Panc1 (cell line): ENCODE measurements at regions not wholly inside any gene's neighbourhood (a gene's known extent, or its start where the extent isn't known, plus 50 kb on each side); places are given as distances from the start of the nearest gene placed in this dataset.

Experiments
- ATAC-seq: fragments of 200-7000 bp; cut with Tn5 transposase; 2 replicates; pipeline ENCODE4 v1.9.1; 2020; ENCODE audit warnings: mild to moderate bottlenecking, moderate library complexity
- BruUV-seq: library from RNA; stranded (reverse); fragments of 400-500 nt; replicated peaks from 2 replicates; lab custom pipeline; 2021; lab: Mats Ljungman, UMichigan
- CTCF ChIA-PET: fragments of 300-600 bp; sonication (Branson Sonifier 250); formaldehyde crosslinking; loops from one replicate; lab custom pipeline; 2022; ENCODE audit warnings: antibody characterized with exemption; lab: Charles Lee
- POLR2A ChIA-PET: fragments of 300-600 bp; sonication (Branson Sonifier 250); formaldehyde crosslinking; loops from one replicate; lab custom pipeline; 2022; ENCODE audit warnings: antibody characterized with exemption; lab: Charles Lee
- DNase-seq: peaks from one replicate; pipeline ENCODE4 v3.0.0-alpha.2; 2010; ENCODE audit warnings: low read depth, low spot score
- H3K27ac ChIP-seq: 2 replicates; pipeline ENCODE4 v1.5.1; 2011; ENCODE audit warnings: mild to moderate bottlenecking, low read length, inconsistent platforms
- H3K27me3 ChIP-seq: fragments of 200-500 bp; sonication (Bioruptor generic); 2 replicates; pipeline ENCODE4 v1.6.0; 2014; ENCODE audit warnings: low read length, inconsistent platforms; ENCODE audit not compliant: control insufficient read depth, insufficient read depth
- H3K36me3 ChIP-seq: fragments of 200-500 bp; sonication (Bioruptor generic); 2 replicates; pipeline ENCODE4 v1.5.1; 2014; ENCODE audit warnings: inconsistent platforms, mild to moderate bottlenecking, low read length, moderate library complexity; ENCODE audit not compliant: control insufficient read depth, insufficient read depth
- H3K4me1 ChIP-seq: 2 replicates; pipeline ENCODE4 v1.5.1; 2011; ENCODE audit warnings: inconsistent platforms, mild to moderate bottlenecking, low read length, moderate library complexity; ENCODE audit not compliant: control insufficient read depth, insufficient read depth
- H3K4me3 ChIP-seq, 2 experiments: 2 replicates each; pipeline ENCODE4 v1.5.1; 2011 to 2012; ENCODE audit warnings: low read depth in 2 of 2, low read length in 2 of 2, mild to moderate bottlenecking in 2 of 2, inconsistent platforms in 1 of 2, moderate library complexity in 1 of 2
- H3K9me3 ChIP-seq: fragments of 200-500 bp; sonication (Bioruptor generic); 2 replicates; pipeline ENCODE4 v1.5.1; 2014; ENCODE audit warnings: low read depth, mild to moderate bottlenecking, inconsistent platforms, low read length, moderate library complexity; ENCODE audit not compliant: control insufficient read depth, insufficient read depth
- POLR2AphosphoS5 ChIP-seq: IDR thresholded peaks from 2 replicates; pipeline ENCODE4 v1.6.1; 2012; ENCODE audit warnings: mild to moderate bottlenecking, low read depth, low read length, moderate library complexity
- SIN3A ChIP-seq: IDR thresholded peaks from 2 replicates; pipeline ENCODE4 v1.6.1; 2012; ENCODE audit warnings: low read depth, mild to moderate bottlenecking, low read length, moderate library complexity, borderline replicate concordance; ENCODE audit not compliant: insufficient read depth
- TCF7L2 ChIP-seq: IDR thresholded peaks from 2 replicates; pipeline ENCODE4 v1.6.1; 2011; ENCODE audit warnings: mild to moderate bottlenecking, low read depth, low read length, inconsistent platforms
- in situ Hi-C: cut with HindIII; loops from 2 replicates; pipeline ENCODE4 v1.10.0; 2016; ENCODE audit warnings: low sequenced_read_pairs, low pct_unique_long_range_greater_than_20kb
- intact Hi-C: fragments of 100-400 bp; cut with micrococcal nuclease; formaldehyde crosslinking; loops from one replicate; pipeline ENCODE4 v1.10.0; 2022; ENCODE audit not compliant: unreplicated experiment
- TF ChIP-seq, protein P1 (sequence below): fragments of 450-650 bp; IDR thresholded peaks from 2 replicates; pipeline ENCODE4 v1.5.1; 2017; ENCODE audit warnings: mild to moderate bottlenecking
- TF ChIP-seq, protein P2 (sequence below), 2 experiments: IDR thresholded peaks; 2 replicates each; pipeline ENCODE4 v1.6.1; 2011 to 2012; ENCODE audit warnings: low read depth in 2 of 2, control low read depth in 1 of 2, low read length in 1 of 2, mild to moderate bottlenecking in 1 of 2, moderate library complexity in 1 of 2; ENCODE audit not compliant: insufficient read depth in 1 of 2

DNA sequence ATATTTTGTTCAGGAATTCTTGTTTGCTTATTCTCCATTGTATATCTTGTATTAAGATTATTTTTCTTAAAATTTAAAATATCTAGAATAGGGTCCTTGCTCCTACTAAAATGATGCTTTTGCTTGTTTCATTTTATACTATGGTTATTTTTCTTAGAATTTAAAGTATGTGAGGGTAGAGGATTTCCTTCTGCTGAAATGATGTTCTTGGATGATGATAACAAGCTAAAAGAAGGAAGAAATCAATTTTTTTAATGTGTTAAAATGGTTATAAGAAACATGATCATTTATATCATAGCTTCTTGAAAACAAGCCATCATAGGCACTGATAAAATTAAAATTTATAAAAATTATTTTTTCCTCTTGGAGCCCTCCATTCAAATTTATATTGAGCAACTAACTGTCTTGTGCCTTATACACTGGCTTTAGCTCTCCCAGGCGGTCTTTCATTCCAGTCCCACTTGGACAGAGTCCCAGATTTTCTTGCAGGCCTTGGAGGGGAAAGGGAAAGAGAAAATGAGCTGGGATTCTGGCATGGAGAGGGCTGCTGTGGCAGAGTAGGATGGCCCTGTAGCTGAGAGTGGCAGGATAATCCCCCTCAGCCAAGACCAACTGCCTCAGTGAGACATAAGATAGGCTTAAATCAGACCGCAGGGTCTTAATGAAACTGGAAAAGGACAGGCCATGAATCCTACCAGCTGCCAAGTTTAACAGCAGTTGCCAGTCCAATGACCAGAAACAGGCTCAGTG is 60.2 kb downstream of the DNAJB9 start:
- Histone ChIP-seq H3K27ac (no peak overlapping the region), H3K36me3 (no peaks in the 10 kb centered on the region; the same call in 1 of the 2 replicates), H3K4me1 (no peaks in the 10 kb centered on the region), H3K9me3 (no peaks in the 10 kb centered on the region), H3K27me3 (no peaks in the 10 kb centered on the region), H3K4me3 (no peak overlapping the region)
- CTCF ChIA-PET = no interaction called here
- no peak for DNase-seq
- no TSS peak for BruUV-seq
- no peak for ATAC-seq
- no peak for TF ChIP-seq TCF7L2
- TF ChIP-seq, protein P1, sequence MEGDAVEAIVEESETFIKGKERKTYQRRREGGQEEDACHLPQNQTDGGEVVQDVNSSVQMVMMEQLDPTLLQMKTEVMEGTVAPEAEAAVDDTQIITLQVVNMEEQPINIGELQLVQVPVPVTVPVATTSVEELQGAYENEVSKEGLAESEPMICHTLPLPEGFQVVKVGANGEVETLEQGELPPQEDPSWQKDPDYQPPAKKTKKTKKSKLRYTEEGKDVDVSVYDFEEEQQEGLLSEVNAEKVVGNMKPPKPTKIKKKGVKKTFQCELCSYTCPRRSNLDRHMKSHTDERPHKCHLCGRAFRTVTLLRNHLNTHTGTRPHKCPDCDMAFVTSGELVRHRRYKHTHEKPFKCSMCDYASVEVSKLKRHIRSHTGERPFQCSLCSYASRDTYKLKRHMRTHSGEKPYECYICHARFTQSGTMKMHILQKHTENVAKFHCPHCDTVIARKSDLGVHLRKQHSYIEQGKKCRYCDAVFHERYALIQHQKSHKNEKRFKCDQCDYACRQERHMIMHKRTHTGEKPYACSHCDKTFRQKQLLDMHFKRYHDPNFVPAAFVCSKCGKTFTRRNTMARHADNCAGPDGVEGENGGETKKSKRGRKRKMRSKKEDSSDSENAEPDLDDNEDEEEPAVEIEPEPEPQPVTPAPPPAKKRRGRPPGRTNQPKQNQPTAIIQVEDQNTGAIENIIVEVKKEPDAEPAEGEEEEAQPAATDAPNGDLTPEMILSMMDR = no peak
- TF ChIP-seq, protein P2, sequence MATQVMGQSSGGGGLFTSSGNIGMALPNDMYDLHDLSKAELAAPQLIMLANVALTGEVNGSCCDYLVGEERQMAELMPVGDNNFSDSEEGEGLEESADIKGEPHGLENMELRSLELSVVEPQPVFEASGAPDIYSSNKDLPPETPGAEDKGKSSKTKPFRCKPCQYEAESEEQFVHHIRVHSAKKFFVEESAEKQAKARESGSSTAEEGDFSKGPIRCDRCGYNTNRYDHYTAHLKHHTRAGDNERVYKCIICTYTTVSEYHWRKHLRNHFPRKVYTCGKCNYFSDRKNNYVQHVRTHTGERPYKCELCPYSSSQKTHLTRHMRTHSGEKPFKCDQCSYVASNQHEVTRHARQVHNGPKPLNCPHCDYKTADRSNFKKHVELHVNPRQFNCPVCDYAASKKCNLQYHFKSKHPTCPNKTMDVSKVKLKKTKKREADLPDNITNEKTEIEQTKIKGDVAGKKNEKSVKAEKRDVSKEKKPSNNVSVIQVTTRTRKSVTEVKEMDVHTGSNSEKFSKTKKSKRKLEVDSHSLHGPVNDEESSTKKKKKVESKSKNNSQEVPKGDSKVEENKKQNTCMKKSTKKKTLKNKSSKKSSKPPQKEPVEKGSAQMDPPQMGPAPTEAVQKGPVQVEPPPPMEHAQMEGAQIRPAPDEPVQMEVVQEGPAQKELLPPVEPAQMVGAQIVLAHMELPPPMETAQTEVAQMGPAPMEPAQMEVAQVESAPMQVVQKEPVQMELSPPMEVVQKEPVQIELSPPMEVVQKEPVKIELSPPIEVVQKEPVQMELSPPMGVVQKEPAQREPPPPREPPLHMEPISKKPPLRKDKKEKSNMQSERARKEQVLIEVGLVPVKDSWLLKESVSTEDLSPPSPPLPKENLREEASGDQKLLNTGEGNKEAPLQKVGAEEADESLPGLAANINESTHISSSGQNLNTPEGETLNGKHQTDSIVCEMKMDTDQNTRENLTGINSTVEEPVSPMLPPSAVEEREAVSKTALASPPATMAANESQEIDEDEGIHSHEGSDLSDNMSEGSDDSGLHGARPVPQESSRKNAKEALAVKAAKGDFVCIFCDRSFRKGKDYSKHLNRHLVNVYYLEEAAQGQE (IDR thresholded peaks at IDR 0.05; ENCODE audit: insufficient read depth in 1 of 2, low read depth in 2 of 2, low read length in 1 of 2) = no peak
- no peak for TF ChIP-seq POLR2AphosphoS5
- no peak for TF ChIP-seq SIN3A
- in situ Hi-C loops = no loop called here
- intact Hi-C loops = no loop called here
- POLR2A ChIA-PET = no interaction called here

DNA sequence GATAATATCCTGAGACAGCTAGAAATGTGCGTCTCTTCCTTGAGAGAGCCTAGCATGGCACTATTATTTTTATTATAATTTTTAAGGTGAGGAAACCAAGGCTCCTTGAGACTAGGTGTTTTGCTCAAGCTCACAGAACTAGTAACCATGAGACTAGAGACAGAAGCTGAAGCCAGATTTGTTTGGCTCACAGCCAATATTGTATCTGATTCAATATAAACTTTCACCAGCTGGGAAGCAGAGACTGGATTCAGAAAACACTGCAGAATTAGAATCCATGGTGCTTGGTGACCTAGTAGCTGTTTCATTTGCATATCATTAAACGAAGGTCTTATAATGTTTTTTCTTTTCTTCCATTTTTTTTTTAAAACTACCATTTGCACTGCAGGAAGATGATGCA is 64.4 kb downstream of the DNAJB9 start:
- Histone ChIP-seq H3K9me3 (no peaks in the 10 kb centered on the region), H3K36me3 (no peaks in the 10 kb centered on the region; the same call in 1 of the 2 replicates), H3K27ac (no peak overlapping the region), H3K27me3 (no peaks in the 10 kb centered on the region), H3K4me3 (no peak overlapping the region), H3K4me1 (no peaks in the 10 kb centered on the region)
- ChIA-PET CTCF (no interaction called here), POLR2A (no interaction called here)
- in situ Hi-C loops = no loop called here
- no peak for DNase-seq
- ATAC-seq = no peak
- TF ChIP-seq POLR2AphosphoS5 (no peak), SIN3A (no peak), TCF7L2 (no peak)
- TF ChIP-seq, protein P1 = no peak
- TF ChIP-seq, protein P2 (IDR thresholded peaks at IDR 0.05; ENCODE audit: insufficient read depth in 1 of 2, low read depth in 2 of 2, low read length in 1 of 2) = no peak
- BruUV-seq = no TSS peak
- intact Hi-C loops = no loop called here
